ENCODE measurements at regions not wholly inside any gene's neighbourhood (a gene's known extent, or its start where the extent isn't known, plus 50 kb on each side); places are given as distances from the start of the nearest gene placed in this dataset.

- TF ChIP-seq TSHZ2 (CRISPR knock-in tag; IDR thresholded peaks at IDR 0.05) = no peak
- no peak for TF ChIP-seq PATZ1 (CRISPR knock-in tag; IDR thresholded peaks at IDR 0.05; ENCODE audit: borderline replicate concordance)
- TF ChIP-seq ESRRG (CRISPR knock-in tag; IDR thresholded peaks at IDR 0.05) = no peak
- TF ChIP-seq ISL1 (CRISPR knock-in tag; IDR thresholded peaks at IDR 0.05) = peak; percentile 26; the same call in 1 of the 2 replicates
- no peak for TF ChIP-seq ZFP3 (CRISPR knock-in tag; IDR thresholded peaks at IDR 0.05)
- ATAC-seq = no peak
Observed at GRCh38 chr1:78224861-78225552, 179.2 kb downstream of the GIPC2 start.

- TF ChIP-seq CSDC2 (CRISPR knock-in tag; IDR thresholded peaks at IDR 0.05) (no peak), BACH2 (CRISPR knock-in tag; IDR thresholded peaks at IDR 0.05; ENCODE audit: borderline replicate concordance) (no peak)
- no peak for ATAC-seq
Observed at GRCh38 chr1:78226784-78227183, 181.0 kb downstream of the GIPC2 start.

GRCh38 chr1:78227705-78228635, 182.2 kb downstream of the GIPC2 start:
- ATAC-seq = no peak
- no peak for TF ChIP-seq ARNTL (CRISPR knock-in tag; IDR thresholded peaks at IDR 0.05; ENCODE audit: borderline replicate concordance, low read depth)

GRCh38 chr1:78229344-78229743, 183.6 kb downstream of the GIPC2 start:
- peak; percentile 53; the same call in 2 of the 3 replicates for ATAC-seq
- TF ChIP-seq RARB (CRISPR knock-in tag; IDR thresholded peaks at IDR 0.05) (no peak), SNAI2 (CRISPR knock-in tag; IDR thresholded peaks at IDR 0.05) (no peak), ZFP30 (CRISPR knock-in tag; IDR thresholded peaks at IDR 0.05) (no peak), ARNTL (CRISPR knock-in tag; IDR thresholded peaks at IDR 0.05; ENCODE audit: borderline replicate concordance, low read depth) (no peak), ISL1 (CRISPR knock-in tag; IDR thresholded peaks at IDR 0.05) (no peak), ZNF70 (CRISPR knock-in tag; IDR thresholded peaks at IDR 0.05) (no peak), BACH2 (CRISPR knock-in tag; IDR thresholded peaks at IDR 0.05; ENCODE audit: borderline replicate concordance) (no peak), POU6F1 (CRISPR knock-in tag; IDR thresholded peaks at IDR 0.05; ENCODE audit: borderline replicate concordance, low read depth) (no peak), CSDC2 (CRISPR knock-in tag; IDR thresholded peaks at IDR 0.05) (no peak), ZNF8 (CRISPR knock-in tag; IDR thresholded peaks at IDR 0.05) (no peak), ZC3H10 (CRISPR knock-in tag; IDR thresholded peaks at IDR 0.05) (no peak), TCF4 (CRISPR knock-in tag; IDR thresholded peaks at IDR 0.05; ENCODE audit: borderline replicate concordance) (no peak), PATZ1 (CRISPR knock-in tag; IDR thresholded peaks at IDR 0.05; ENCODE audit: borderline replicate concordance) (no peak), ZFP3 (CRISPR knock-in tag; IDR thresholded peaks at IDR 0.05) (no peak), PPARA (CRISPR knock-in tag; IDR thresholded peaks at IDR 0.05; ENCODE audit: borderline replicate concordance) (no peak), ESRRG (CRISPR knock-in tag; IDR thresholded peaks at IDR 0.05) (no peak), GLIS3 (CRISPR knock-in tag; IDR thresholded peaks at IDR 0.05) (no peak), OSR1 (CRISPR knock-in tag; IDR thresholded peaks at IDR 0.05) (no peak)
